Activated B cell treated with CpG ODN at 0.5 μM for 24 hours (primary cell): ENCODE measurements at regions not wholly inside any gene's neighbourhood (a gene's known extent, or its start where the extent isn't known, plus 50 kb on each side); places are given as distances from the start of the nearest gene placed in this dataset.

Experiments
- ATAC-seq: fragments of 200-7000 bp; cut with Tn5 transposase; one replicate; pipeline ENCODE4 v1.10.0; 2021; ENCODE audit warnings: low read depth, mild to moderate bottlenecking, moderate library complexity
- CTCF ChIA-PET: fragments of 350-600 bp; sonication (Branson Sonifier 250); formaldehyde crosslinking; loops from one replicate; lab custom pipeline; 2021; ENCODE audit warnings: antibody characterized with exemption; lab: Charles Lee
- POLR2A ChIA-PET: fragments of 350-600 bp; sonication (Branson Sonifier 250); formaldehyde crosslinking; loops from one replicate; lab custom pipeline; 2021; ENCODE audit warnings: antibody characterized with exemption; lab: Charles Lee
- DNase-seq: peaks from one replicate; pipeline ENCODE4 v3.0.0; 2022
- H3K27ac Mint-ChIP-seq: one replicate; pipeline ENCODE4 v1.8.0; 2020; ENCODE audit warnings: mixed read lengths
- H3K27me3 Mint-ChIP-seq: one replicate; pipeline ENCODE4 v1.8.0; 2021; ENCODE audit warnings: mixed read lengths
- H3K36me3 Mint-ChIP-seq: one replicate; pipeline ENCODE4 v1.8.0; 2021; ENCODE audit warnings: low read depth, mixed read lengths
- H3K4me1 Mint-ChIP-seq: one replicate; pipeline ENCODE4 v1.8.0; 2021; ENCODE audit warnings: mixed read lengths
- H3K4me3 Mint-ChIP-seq: one replicate; pipeline ENCODE4 v1.8.0; 2020; ENCODE audit warnings: mild to moderate bottlenecking, mixed read lengths
- H3K9me3 Mint-ChIP-seq: one replicate; pipeline ENCODE4 v1.8.0; 2020; ENCODE audit warnings: mixed read lengths
- intact Hi-C: fragments of 100-400 bp; cut with micrococcal nuclease; formaldehyde crosslinking; loops from one replicate; pipeline ENCODE4 v1.15.1; 2024
- TF ChIP-seq, protein P1 (sequence below): fragments of 200-600 bp; IDR thresholded peaks from one replicate; pipeline ENCODE4 v1.8.0; 2022; ENCODE audit warnings: antibody characterized with exemption, mild to moderate bottlenecking

GRCh38 chr5:15383021-15383420, 117.0 kb upstream of the FBXL7 start:
- TF ChIP-seq, protein P1, sequence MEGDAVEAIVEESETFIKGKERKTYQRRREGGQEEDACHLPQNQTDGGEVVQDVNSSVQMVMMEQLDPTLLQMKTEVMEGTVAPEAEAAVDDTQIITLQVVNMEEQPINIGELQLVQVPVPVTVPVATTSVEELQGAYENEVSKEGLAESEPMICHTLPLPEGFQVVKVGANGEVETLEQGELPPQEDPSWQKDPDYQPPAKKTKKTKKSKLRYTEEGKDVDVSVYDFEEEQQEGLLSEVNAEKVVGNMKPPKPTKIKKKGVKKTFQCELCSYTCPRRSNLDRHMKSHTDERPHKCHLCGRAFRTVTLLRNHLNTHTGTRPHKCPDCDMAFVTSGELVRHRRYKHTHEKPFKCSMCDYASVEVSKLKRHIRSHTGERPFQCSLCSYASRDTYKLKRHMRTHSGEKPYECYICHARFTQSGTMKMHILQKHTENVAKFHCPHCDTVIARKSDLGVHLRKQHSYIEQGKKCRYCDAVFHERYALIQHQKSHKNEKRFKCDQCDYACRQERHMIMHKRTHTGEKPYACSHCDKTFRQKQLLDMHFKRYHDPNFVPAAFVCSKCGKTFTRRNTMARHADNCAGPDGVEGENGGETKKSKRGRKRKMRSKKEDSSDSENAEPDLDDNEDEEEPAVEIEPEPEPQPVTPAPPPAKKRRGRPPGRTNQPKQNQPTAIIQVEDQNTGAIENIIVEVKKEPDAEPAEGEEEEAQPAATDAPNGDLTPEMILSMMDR = no peak
- POLR2A ChIA-PET = no interaction called here
- Mint-ChIP-seq H3K27me3 (no peaks in the 10 kb centered on the region), H3K36me3 (no peaks in the 10 kb centered on the region), H3K9me3 (peaks cover 4% of the 10 kb centered on the region), H3K4me3 (no peak overlapping the region), H3K27ac (no peak overlapping the region), H3K4me1 (no peaks in the 10 kb centered on the region)
- intact Hi-C loops = no loop called here
- ATAC-seq = no peak
- no peak for DNase-seq
- CTCF ChIA-PET = no interaction called here

- Mint-ChIP-seq H3K27me3 (no peaks in the 10 kb centered on the region), H3K36me3 (no peaks in the 10 kb centered on the region), H3K9me3 (no peaks in the 10 kb centered on the region), H3K4me3 (no peak overlapping the region), H3K27ac (no peak overlapping the region), H3K4me1 (no peaks in the 10 kb centered on the region)
- ChIA-PET CTCF (no interaction called here), POLR2A (no interaction called here)
- ATAC-seq = no peak
- DNase-seq = no peak
- intact Hi-C loops = no loop called here
- TF ChIP-seq, protein P1 = no peak
Measured at GRCh38 chr5:15377573-15378340, 122.2 kb upstream of the FBXL7 start.

GRCh38 chr5:15376803-15377202, 123.2 kb upstream of the FBXL7 start:
- CTCF ChIA-PET = no interaction called here
- DNase-seq (no peak), ATAC-seq (no peak)
- TF ChIP-seq, protein P1 = no peak
- POLR2A ChIA-PET = no interaction called here
- H3K4me3 Mint-ChIP-seq = no peak overlapping the region
- no peak overlapping the region for H3K27ac Mint-ChIP-seq
- intact Hi-C loops = no loop called here
- no peaks in the 10 kb centered on the region for H3K27me3 Mint-ChIP-seq
- no peaks in the 10 kb centered on the region for H3K36me3 Mint-ChIP-seq
- no peaks in the 10 kb centered on the region for H3K4me1 Mint-ChIP-seq
- no peaks in the 10 kb centered on the region for H3K9me3 Mint-ChIP-seq

DNA sequence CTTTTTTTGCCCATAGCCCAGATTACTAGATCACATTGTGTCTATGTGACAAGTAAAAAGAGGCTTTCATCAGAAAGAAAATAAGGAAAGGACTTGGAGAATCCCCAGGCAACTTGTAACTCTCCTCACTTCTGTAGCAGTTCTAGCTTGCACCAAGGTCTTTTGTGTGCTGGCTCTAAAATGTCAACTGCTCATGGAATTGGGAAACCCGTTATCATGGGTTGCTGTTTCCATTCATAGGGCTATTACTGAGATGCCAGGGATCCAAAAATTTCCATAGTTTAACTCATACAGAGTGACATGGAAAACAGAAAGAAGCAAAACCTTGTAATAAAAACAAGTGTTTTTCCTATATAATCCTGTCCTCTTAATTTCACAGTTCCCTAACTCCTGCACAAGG, 123.9 kb upstream of the FBXL7 start:
- TF ChIP-seq, protein P1 = no peak
- H3K4me3 Mint-ChIP-seq = no peak overlapping the region
- no peak for DNase-seq
- no peaks in the 10 kb centered on the region for H3K36me3 Mint-ChIP-seq
- ChIA-PET CTCF (no interaction called here), POLR2A (no interaction called here)
- H3K27ac Mint-ChIP-seq = no peak overlapping the region
- H3K4me1 Mint-ChIP-seq = no peaks in the 10 kb centered on the region
- intact Hi-C loops = no loop called here
- no peaks in the 10 kb centered on the region for H3K27me3 Mint-ChIP-seq
- no peak for ATAC-seq
- H3K9me3 Mint-ChIP-seq = no peaks in the 10 kb centered on the region

GRCh38 chr5:15375559-15375958, 124.4 kb upstream of the FBXL7 start:
- intact Hi-C loops = no loop called here
- TF ChIP-seq, protein P1 = no peak

More at GRCh38 chr5:15375559-15375958, 124.4 kb upstream of the FBXL7 start:
- no peak overlapping the region for H3K4me3 Mint-ChIP-seq
- DNase-seq = no peak
- H3K9me3 Mint-ChIP-seq = no peaks in the 10 kb centered on the region
- ATAC-seq = no peak
- CTCF ChIA-PET = no interaction called here
- H3K4me1 Mint-ChIP-seq = no peaks in the 10 kb centered on the region
- POLR2A ChIA-PET = no interaction called here
- no peaks in the 10 kb centered on the region for H3K27me3 Mint-ChIP-seq
- no peak overlapping the region for H3K27ac Mint-ChIP-seq
- no peaks in the 10 kb centered on the region for H3K36me3 Mint-ChIP-seq
